Activated CD8-positive, alpha-beta memory T cell treated with anti-CD3 and anti-CD28 coated beads, Interleukin-2, amount 50 U/mL, for 4 hours (primary cell): ENCODE measurements at regions not wholly inside any gene's neighbourhood (a gene's known extent, or its start where the extent isn't known, plus 50 kb on each side); places are given as distances from the start of the nearest gene placed in this dataset.
"Not testable (repeated sequence)": the region's sequence is repeated elsewhere in the genome, so short reads cannot be mapped to it uniquely, and the experiment has no call there.

ENCODE experiments used
- DNase-seq: peaks from one replicate; pipeline ENCODE4 v3.0.0-alpha.2; 2020

- DNase-seq, result no peak
These were observed 70.0 kb downstream of the MZT1 start for GRCh38 chr13:72657379-72657778.

DNA sequence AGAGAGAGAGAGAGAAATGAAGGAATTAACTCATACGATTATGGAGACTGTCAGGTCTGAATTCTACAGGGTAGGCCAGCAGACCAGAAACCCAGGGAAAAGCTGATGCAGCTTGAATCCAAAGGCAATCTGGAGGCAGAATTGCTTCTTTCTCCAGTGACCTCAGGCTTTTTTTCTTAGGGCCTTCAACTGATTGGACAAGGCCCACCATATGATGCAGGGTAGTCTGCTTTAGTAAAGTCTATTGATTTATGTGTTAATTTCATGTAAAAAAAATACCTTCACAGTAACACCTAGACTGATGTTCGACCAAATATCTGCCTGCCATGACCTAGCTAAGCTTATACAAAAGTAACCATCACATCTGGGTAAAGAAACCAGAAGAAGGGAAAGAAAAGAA is 71.1 kb downstream of the MZT1 start:
- no peak for DNase-seq

GRCh38 chr13:72653506-72653905 is 73.9 kb downstream of the MZT1 start:
- DNase-seq, result no peak

GRCh38 chr13:72652681-72653080 is 74.7 kb downstream of the MZT1 start:
- DNase-seq, result no peak

DNA sequence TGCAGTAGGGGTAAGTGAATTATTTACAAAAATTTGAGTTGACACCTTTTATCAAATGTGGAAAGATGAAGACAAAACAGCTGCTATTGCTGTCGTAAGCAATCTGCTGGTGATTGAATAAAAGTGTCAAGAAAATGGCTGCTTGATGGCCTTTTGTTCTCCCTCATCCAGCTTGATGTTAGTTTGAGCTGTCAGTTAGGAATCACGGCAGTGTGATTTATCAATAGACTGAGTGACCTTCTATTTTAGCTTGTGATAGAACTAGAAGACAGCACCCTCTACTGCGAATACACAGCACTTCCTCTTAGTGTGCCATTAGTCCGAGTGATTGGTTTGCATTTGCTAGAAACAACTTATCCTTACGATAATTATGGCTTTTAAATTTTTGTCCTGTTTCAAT is 76.3 kb downstream of the MZT1 start:
- DNase-seq, result no peak

DNA sequence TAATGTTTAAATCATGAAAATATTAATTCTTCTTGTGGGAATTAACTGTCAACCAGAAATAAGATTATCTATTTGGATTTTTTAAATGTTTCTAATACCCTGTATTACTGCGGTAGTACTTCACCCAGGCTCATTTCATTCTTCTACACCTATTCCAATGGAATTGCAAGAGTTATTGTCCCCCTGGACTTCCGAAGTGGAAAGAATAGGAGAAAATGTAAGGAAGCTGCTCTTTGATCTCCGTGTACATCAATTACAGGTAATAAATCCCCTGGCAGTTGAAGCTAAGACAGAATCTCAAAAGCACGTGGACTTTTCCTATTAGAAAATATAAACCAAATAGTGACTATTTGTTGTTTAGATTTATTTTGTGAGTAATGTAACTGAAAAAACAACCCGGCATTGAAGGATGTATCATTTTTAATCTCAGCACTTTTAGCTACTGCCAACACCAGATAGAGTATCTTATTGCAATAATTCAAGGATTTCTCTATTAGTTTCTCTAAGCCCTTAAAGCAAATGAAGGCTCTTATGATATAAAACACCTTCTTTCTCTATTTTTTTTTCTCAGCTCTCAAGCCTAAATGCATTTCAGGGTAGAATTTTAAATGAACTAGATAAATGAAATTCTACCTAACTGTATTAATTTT is 77.3 kb downstream of the MZT1 start:
- no peak for DNase-seq

- DNase-seq, result no peak
These were observed 78.8 kb downstream of the MZT1 start for GRCh38 chr13:72648513-72649065.

DNA sequence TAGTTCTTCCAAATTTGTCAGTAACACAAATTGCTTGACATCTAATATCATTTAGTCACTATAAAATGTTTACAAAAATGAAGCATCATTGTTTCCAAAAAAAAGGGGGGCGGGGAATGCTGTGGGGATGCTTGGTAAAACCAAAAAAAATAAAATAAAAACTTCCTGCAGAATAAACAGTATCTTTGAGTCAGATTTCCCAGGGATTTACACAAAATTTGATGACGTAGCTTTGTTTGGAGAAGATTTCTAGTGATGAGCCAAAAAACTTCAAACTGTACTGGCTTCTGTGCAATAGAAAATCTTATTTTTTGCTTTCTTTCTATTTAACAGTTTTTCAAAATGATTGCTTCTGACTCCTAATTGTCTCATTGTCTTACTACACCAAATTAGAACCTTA is 80.0 kb downstream of the MZT1 start:
- no peak for DNase-seq

GRCh38 chr13:72645521-72645920 is 81.9 kb downstream of the MZT1 start:
- no peak for DNase-seq

DNA sequence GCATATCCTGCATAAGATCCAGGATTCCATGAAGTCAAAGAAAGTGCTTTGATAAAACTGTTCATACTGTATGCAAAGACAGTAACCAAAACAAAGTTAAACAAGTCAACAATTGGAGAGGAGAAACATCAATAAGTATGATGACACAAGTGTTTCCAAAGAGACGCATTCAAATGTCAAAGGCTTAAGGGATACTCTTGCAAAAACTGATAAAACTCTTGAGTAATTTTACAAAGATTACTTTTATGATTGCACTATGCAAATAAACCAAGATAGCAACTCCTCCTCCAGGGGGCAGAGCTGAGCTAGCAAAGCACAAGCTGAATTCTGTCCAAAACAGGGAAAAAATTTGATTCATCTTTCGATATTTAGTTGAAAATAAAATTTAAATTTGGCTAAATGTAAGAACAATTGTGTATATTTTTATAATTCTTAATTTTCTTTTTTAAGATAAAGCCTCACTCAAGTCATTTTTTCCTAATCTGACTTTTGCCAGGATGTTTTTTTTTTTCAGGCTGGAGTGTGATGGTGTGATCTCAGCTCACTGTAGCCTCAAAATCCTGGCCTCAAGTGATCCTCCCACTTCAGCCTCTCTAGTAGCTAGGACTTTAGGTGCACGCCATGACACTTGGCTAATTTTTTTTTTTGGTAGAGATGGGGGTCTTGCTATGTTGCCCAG is 84.0 kb downstream of the MZT1 start:
- peak; percentile 43 for DNase-seq

- DNase-seq, result no peak
These were observed 88.1 kb downstream of the MZT1 start for GRCh38 chr13:72639377-72639776.

DNA sequence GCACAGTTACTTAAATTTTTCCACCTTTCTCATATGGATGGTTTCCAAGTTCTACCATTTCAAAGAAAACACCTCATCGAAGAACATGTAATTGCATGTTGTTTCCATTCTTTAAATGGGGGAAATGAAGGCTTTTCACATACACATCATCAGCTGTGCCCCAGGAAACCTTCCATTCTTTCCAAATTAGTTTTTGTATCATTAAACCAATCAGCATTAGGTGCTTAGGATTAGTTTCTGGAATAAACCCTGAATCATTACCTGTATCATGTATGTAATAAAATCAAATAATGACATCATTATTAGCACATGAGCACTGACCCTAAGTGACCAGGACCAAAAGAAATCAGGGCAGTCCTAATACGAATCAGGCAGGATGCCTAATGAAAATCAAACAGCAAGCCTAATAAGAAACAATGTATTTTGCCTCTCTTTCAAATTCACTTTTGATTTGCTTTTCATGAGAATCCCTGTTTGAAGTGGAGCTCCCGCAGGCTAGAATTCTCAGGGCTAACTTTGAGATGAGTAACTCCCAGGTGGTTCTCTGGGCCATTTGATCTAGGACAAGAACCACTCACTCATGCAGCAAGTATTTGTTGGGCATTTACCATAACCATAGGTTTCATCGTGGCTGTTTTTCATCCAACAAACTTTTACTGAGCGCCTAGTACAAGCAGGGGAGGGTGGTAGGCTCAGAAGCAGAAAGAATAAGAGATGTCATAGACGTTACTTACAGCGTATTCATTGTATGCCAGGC is 89.2 kb downstream of the MZT1 start:
- no peak for DNase-seq

- DNase-seq, result no peak
These were observed 89.9 kb downstream of the MZT1 start for GRCh38 chr13:72637561-72637960.

- DNase-seq, result no peak
These were observed 92.6 kb downstream of the MZT1 start for GRCh38 chr13:72634859-72635258.

GRCh38 chr13:72622546-72622945 is 104.9 kb downstream of the MZT1 start:
- DNase-seq, result no peak

DNA sequence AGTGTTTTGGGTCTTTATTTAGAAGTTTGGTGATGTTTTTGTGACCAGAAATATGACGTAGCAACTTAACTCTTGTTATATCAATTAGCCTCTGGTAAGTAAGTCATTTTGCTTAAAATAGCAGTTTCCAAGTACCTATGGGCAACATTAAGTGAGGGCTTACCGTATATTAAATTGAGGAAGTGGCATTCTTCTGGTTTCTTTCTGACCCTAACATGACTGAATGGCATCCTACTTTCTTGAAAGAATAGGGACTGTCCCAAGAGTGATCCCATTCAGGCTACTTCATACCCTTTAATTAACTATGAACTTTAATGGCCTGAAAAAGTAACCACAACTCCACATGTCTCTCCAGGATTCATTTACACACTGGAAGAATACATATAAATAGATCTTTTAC is 106.6 kb downstream of the MZT1 start:
- DNase-seq, result no peak

- DNase-seq, result no peak
These were observed 109.5 kb downstream of the MZT1 start for GRCh38 chr13:72617951-72618350.

DNA sequence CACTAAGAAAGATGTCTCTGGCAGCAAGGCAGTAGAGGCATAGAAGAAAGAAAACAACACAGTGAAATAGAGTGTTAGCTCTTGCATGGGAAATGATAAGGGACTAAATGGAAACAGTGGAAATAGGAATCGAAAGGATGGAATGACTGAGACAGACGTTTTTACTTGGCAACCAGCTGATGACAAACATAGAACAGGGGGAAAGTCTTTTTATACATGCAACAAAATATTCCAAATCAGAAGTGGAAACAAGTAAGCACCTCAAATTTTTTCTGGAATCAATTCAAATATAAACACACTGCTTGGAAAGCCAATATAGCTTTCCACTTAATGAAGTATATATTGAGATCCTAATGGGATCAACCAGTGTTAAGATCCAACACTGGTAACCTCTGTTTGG is 110.2 kb downstream of the MZT1 start:
- DNase-seq, result no peak

- DNase-seq, result not testable (repeated sequence)
These were observed 117.1 kb downstream of the MZT1 start for GRCh38 chr13:72610251-72610891.

GRCh38 chr13:72599178-72599743 is 128.2 kb downstream of the MZT1 start:
- DNase-seq, result no peak

GRCh38 chr13:72590091-72590740 is 137.2 kb downstream of the MZT1 start:
- no peak for DNase-seq

GRCh38 chr13:72586518-72586917 is 140.9 kb downstream of the MZT1 start:
- DNase-seq, result no peak
